ENCODE measurements at regions not wholly inside any gene's neighbourhood (a gene's known extent, or its start where the extent isn't known, plus 50 kb on each side); places are given as distances from the start of the nearest gene placed in this dataset.
A peak's percentile ranks its signal among the peaks of the same experiment; 100 is the strongest.
"Not testable (repeated sequence)": the region's sequence is repeated elsewhere in the genome, so short reads cannot be mapped to it uniquely, and the experiment has no call there.

GRCh38 chr4:15197005-15197404, 194.7 kb downstream of the CPEB2 start:
- DNase-seq (ENCODE audit: insufficient read length) (no peak), FAIRE-seq (no peak)
- TF ChIP-seq POLR2A (IDR thresholded peaks at IDR 0.05; ENCODE audit: low read depth, low read length), result no peak
- TF ChIP-seq POLR2AphosphoS5 (IDR thresholded peaks at IDR 0.05; ENCODE audit: low read depth, low read length), result no peak
- no peak for TF ChIP-seq TAF1 (IDR thresholded peaks at IDR 0.05; ENCODE audit: borderline replicate concordance, low read depth, low read length)

GRCh38 chr4:15198070-15198727, 195.9 kb downstream of the CPEB2 start:
- TF ChIP-seq POLR2A (IDR thresholded peaks at IDR 0.05; ENCODE audit: low read depth, low read length) (no peak), TAF1 (IDR thresholded peaks at IDR 0.05; ENCODE audit: borderline replicate concordance, low read depth, low read length) (no peak), POLR2AphosphoS5 (IDR thresholded peaks at IDR 0.05; ENCODE audit: low read depth, low read length) (no peak)
- DNase-seq (ENCODE audit: insufficient read length) (no peak), FAIRE-seq (no peak)

- DNase-seq (ENCODE audit: insufficient read length) (no peak), FAIRE-seq (no peak)
- TF ChIP-seq POLR2A (IDR thresholded peaks at IDR 0.05; ENCODE audit: low read depth, low read length) (no peak), TAF1 (IDR thresholded peaks at IDR 0.05; ENCODE audit: borderline replicate concordance, low read depth, low read length) (no peak), POLR2AphosphoS5 (IDR thresholded peaks at IDR 0.05; ENCODE audit: low read depth, low read length) (no peak)
Measured at GRCh38 chr4:15201782-15202181, 199.5 kb downstream of the CPEB2 start.

- no peak for TF ChIP-seq TAF1 (IDR thresholded peaks at IDR 0.05; ENCODE audit: borderline replicate concordance, low read depth, low read length)
- no peak for TF ChIP-seq POLR2AphosphoS5 (IDR thresholded peaks at IDR 0.05; ENCODE audit: low read depth, low read length)
- no peak for TF ChIP-seq POLR2A (IDR thresholded peaks at IDR 0.05; ENCODE audit: low read depth, low read length)
- no peak for DNase-seq (ENCODE audit: insufficient read length)
- no peak for FAIRE-seq
Measured at GRCh38 chr4:15202481-15202880, 200.2 kb downstream of the CPEB2 start.

- FAIRE-seq; DNase-seq (ENCODE audit: insufficient read length): not testable (repeated sequence)
Measured at GRCh38 chr4:15206526-15206925, 204.2 kb downstream of the CPEB2 start.

GRCh38 chr4:15213302-15213970, 211.2 kb downstream of the CPEB2 start:
- TF ChIP-seq TAF1 (IDR thresholded peaks at IDR 0.05; ENCODE audit: borderline replicate concordance, low read depth, low read length) (no peak), POLR2AphosphoS5 (IDR thresholded peaks at IDR 0.05; ENCODE audit: low read depth, low read length) (no peak), POLR2A (IDR thresholded peaks at IDR 0.05; ENCODE audit: low read depth, low read length) (no peak)
- FAIRE-seq (no peak), DNase-seq (ENCODE audit: insufficient read length) (no peak)

GRCh38 chr4:15215109-15215508, 212.7 kb upstream of the C1QTNF7 start:
- DNase-seq (ENCODE audit: insufficient read length) (no peak), FAIRE-seq (no peak)
- TF ChIP-seq POLR2A (IDR thresholded peaks at IDR 0.05; ENCODE audit: low read depth, low read length) (no peak), TAF1 (IDR thresholded peaks at IDR 0.05; ENCODE audit: borderline replicate concordance, low read depth, low read length) (no peak), POLR2AphosphoS5 (IDR thresholded peaks at IDR 0.05; ENCODE audit: low read depth, low read length) (no peak)

- no peak for DNase-seq (ENCODE audit: insufficient read length)
- TF ChIP-seq POLR2AphosphoS5 (IDR thresholded peaks at IDR 0.05; ENCODE audit: low read depth, low read length) (no peak), TAF1 (IDR thresholded peaks at IDR 0.05; ENCODE audit: borderline replicate concordance, low read depth, low read length) (no peak), POLR2A (IDR thresholded peaks at IDR 0.05; ENCODE audit: low read depth, low read length) (no peak)
- FAIRE-seq, result no peak
Measured at GRCh38 chr4:15226203-15226602, 201.6 kb upstream of the C1QTNF7 start.

GRCh38 chr4:15231265-15232091, 196.4 kb upstream of the C1QTNF7 start:
- no peak for TF ChIP-seq TAF1 (IDR thresholded peaks at IDR 0.05; ENCODE audit: borderline replicate concordance, low read depth, low read length)
- TF ChIP-seq POLR2A (IDR thresholded peaks at IDR 0.05; ENCODE audit: low read depth, low read length), result no peak
- TF ChIP-seq POLR2AphosphoS5 (IDR thresholded peaks at IDR 0.05; ENCODE audit: low read depth, low read length), result no peak
- DNase-seq (ENCODE audit: insufficient read length), result no peak
- FAIRE-seq, result peak; percentile 70

- no peak for DNase-seq (ENCODE audit: insufficient read length)
- FAIRE-seq, result no peak
- TF ChIP-seq POLR2A (IDR thresholded peaks at IDR 0.05; ENCODE audit: low read depth, low read length) (no peak), TAF1 (IDR thresholded peaks at IDR 0.05; ENCODE audit: borderline replicate concordance, low read depth, low read length) (no peak), POLR2AphosphoS5 (IDR thresholded peaks at IDR 0.05; ENCODE audit: low read depth, low read length) (no peak)
Measured at GRCh38 chr4:15232366-15233263, 195.2 kb upstream of the C1QTNF7 start.

- no peak for FAIRE-seq
- TF ChIP-seq TAF1 (IDR thresholded peaks at IDR 0.05; ENCODE audit: borderline replicate concordance, low read depth, low read length), result no peak
- no peak for TF ChIP-seq POLR2A (IDR thresholded peaks at IDR 0.05; ENCODE audit: low read depth, low read length)
- TF ChIP-seq POLR2AphosphoS5 (IDR thresholded peaks at IDR 0.05; ENCODE audit: low read depth, low read length), result no peak
- no peak for DNase-seq (ENCODE audit: insufficient read length)
Measured at GRCh38 chr4:15233264-15233597, 194.6 kb upstream of the C1QTNF7 start.

All from GM12892 (cell line).